Hematopoietic multipotent progenitor cell treated with erythropoietin and hydrocortisone succinate and interleukin-3 and kit ligand, for 4 days (in vitro differentiated cells): ENCODE measurements at regions not wholly inside any gene's neighbourhood (a gene's known extent, or its start where the extent isn't known, plus 50 kb on each side); places are given as distances from the start of the nearest gene placed in this dataset.
A peak's percentile ranks its signal among the peaks of the same experiment; 100 is the strongest.

Source experiments
- DNase-seq: peaks from one replicate; pipeline ENCODE4 v3.0.0-alpha.2; 2015

DNA sequence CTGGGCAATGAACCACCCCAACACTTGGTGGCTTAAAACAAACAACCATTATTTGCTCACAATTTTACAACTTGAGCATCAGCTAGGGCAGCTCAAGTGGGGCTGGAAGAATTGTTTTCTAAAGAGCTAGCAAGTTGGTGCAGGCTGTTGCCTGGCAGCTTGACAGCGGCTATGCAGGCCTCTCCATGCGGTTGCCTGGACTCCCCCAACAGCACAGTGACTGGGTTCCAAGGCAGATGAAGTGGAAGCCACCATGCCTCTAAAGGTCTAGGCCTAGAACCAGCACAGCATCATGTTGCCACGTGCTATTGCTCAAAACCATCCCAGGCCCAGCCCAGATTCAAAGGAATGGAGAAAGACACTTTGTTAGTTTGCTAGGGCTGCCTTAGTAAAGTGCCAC is 114.8 kb downstream of the BCOR start:
- no peak for DNase-seq

DNA sequence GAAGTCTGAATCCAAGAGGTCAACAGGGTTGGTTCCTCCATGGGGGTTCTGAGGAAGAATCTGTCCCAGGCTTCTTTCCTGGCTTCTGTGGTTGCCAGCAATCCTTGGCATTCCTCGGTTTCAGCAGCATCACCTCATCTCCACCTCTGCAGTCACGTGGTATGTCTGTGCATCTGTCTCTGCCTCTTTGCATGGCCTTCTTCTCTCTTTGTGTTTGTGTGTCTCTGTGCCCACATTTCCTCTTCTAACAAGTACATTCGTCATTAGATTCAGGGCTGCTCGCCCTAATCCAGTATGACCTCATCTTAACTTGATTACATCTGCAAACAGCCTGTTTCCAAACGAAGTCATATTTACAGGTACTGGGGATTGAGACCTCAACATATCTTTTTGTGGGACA is 114.0 kb downstream of the BCOR start:
- DNase-seq = no peak

DNA sequence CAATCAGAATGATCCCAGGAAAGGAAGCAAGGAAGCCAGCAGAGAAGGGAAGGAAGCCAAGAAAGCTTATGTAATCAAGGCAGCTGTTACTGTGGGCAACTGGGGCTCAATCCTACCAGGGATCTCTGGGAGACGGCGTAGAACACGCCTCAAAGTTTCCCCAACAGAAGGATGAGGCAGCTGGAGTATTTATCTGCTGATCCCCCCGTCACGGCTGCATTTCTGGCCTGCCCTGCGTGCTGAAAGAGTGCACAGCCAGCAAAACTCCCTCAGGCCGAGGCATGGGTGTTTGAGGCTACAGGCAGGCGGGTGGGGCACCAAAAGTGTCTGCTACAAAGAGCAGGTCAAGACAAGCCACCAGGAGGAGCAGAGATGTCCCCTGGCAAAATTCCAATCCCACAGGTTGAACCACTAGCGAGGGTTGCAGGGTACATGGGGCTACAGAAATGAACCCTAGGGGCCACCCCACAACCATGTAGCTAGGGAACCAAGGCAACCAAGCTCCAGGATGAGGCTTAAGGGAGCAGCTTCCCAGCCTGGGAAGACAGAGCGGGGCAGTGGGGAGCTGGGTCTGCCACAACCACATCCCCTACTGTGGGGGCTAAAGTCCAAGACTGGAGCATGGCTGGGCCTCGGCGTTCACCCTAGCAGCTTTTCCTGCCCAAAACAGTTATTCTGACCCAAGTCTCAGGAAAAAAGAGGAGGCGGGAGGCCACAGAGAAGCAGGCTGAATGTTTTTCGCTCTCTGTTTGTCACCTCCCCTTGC is 113.4 kb downstream of the BCOR start:
- peak; percentile 50 for DNase-seq

DNA sequence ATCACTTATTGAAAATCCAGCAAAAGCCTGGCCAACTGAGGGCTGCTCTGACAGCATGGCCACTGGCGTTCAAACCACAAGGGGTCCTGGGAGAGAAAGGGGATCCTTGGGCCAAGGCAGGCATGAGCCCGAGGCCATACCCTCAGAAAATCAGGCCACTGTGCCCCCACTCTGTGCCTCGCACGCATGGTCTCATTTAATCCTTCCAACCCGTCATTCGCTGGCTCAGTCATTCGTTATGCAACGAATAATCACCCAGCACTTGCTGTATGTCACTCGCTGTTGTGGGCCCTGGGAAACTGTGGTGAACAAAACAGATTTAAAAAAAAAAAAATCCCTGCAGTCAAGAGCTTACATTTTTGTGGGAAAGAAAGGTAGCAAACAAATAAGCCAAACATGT is 112.7 kb downstream of the BCOR start:
- DNase-seq = no peak

DNA sequence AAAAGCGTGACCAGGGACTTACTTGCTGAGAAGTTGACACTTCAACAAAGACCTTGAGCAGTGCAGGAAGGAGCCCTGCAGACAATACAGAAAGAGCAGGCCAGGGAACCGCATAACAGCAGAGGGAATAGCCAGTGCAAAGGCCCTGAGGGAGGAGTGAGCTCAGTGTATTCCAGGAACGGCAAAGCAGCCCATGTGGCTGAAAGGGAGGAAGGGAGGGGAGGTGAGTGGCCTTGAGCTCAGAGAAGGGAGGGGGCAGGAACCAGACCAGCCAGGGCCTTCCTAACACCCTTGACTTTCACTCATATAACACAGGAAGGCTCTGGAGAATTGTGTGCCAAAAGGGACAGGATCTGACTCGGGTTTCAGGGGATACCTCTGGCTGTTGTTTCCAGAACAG is 112.2 kb downstream of the BCOR start:
- DNase-seq = no peak

DNA sequence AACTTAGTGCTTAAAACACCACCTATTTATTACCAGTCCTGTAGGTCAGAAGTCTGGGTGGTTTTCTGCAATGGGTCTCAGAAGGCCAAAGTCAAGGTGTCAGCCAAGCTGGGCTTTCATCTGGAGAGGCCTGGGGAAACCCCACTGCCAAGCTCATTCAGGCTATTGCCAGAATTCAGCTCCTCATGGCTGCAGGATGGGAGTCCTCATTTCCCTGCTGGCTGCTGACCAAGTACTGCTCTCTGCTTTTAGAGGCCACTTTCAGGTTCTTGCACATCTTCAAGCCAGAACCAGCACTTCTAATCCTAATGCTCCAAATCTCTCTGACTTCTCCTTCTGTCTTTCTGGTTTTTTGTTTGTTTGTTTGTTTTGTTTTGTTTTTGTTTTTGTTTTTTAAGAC is 109.3 kb downstream of the BCOR start:
- DNase-seq = no peak

DNA sequence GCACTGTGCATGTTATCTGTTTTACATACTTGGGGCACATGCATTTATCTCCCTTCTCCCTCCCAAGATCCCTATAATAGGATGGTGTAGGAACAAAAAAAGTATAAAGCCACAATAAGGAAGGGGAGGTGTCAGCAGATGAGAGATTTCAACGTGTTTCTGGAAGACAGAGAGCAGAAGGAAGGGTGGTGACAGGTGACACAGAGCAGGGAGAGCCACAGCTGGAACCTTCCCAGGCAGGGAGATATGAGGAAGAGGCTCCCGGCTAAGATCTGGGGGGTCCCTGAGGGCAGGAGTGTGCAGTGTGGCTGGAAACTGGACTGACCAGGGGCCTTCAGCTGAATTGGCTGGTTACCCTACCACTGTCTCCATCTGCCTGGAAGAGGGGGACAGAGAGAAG is 107.4 kb downstream of the BCOR start:
- no peak for DNase-seq

DNA sequence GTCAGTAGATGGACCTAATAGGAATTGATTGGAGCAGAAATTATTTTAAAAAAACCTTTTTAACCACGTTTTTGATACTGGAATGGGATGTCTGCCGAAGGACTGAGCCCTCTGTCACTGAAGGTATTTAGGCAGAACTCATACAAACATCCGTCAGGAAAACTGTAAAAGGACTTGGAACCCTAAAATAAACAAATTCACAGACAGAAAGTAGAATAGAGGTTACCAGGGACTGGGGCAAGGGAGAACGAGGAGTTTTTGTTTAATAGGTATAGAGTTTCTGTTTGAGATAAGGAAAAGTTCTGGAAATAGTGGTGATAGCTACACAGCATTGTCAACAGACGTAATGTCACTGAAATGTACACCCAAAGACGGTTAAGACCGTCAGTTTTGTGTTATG is 105.5 kb downstream of the BCOR start:
- no peak for DNase-seq

DNA sequence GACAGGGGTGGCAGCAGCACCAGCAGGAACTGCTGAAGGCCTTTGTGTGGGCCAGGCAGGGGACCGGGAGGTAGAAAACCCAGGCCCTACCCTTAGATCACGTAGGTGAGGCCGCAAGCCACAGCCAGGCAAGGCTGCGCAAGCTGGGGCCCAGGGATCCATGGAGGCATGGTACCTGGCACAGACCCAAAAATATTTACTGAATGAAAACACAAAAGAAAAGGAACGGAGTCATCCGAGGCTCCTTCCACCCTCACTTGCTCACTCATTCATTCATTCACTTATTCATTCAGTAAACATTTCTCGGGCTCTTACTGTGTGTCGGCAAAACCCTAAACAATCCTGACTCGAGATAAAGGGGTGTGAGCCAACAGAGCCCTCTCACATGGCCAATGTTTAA is 102.3 kb downstream of the BCOR start:
- DNase-seq = no peak

DNA sequence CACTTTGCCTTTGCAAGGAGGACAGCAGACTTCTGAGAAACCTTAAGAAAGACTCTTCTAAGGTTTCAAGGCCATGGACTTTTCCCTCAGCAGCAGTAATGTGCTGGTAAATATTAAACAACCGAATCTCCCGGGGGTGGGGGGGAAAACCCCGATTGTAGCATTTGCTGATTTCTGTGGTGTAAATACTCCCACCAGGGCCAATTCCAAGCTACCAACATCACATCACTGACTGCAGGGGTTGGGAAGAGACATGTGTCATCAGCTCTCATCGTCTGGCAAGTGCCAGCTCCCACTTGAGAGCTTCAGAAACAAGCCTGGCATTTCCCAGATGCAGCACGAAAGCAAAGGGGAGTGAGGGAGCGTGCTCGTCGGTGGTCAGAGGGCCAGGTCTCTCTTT is 101.2 kb downstream of the BCOR start:
- DNase-seq = no peak

DNA sequence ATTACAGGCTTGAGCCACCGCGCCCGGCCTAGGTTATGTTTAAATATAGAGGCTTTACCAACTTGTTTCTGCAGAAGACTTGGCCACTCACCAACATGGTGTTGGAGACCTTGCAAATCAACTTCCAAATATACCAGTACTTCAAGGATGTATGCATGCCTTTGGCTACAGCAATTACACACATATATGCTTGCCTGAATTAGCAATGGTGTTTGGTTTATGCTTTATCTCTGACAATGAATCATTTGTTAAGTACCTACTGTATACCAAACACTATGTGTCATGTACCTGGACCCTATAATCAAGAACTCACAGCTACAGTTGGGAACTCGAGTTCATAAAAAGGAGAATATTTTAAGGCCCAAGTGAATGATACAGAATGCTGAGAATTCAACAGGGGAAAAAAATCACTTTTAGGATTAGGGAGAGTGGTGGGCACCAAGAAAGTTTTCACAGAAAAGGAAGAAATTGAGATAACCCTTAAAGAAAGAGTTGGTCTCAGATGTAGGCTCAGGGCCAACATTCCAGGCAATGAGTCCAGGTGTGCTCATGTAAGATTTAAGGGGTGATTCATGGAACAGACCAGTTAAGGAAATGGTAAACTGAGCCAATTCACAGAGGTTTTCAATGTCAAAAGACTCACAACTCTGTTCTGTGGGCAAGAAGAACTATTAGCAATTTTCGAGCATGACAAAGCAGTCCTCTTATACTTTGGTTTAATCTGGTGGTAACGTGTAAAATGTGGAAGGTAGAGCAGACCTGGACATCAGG is 98.9 kb downstream of the BCOR start:
- no peak for DNase-seq
